Hepatocyte (in vitro differentiated cells): ENCODE measurements at regions not wholly inside any gene's neighbourhood (a gene's known extent, or its start where the extent isn't known, plus 50 kb on each side); places are given as distances from the start of the nearest gene placed in this dataset.

ENCODE experiments used
- DNase-seq: peaks from one replicate; pipeline ENCODE4 v3.0.0-alpha.2; 2016; ENCODE audit warnings: low spot score
- H2AFZ ChIP-seq: fragments of 200-600 bp; sonication (generic); 2 replicates; pipeline ENCODE4 v1.6.0; 2016; ENCODE audit warnings: antibody characterized with exemption, mild to moderate bottlenecking
- H3K27ac ChIP-seq: fragments of 200-600 bp; sonication (generic); 2 replicates; pipeline ENCODE4 v1.5.1; 2016; ENCODE audit warnings: mild to moderate bottlenecking
- H3K27me3 ChIP-seq: fragments of 200-600 bp; sonication (generic); 2 replicates; pipeline ENCODE4 v1.6.1; 2016
- H3K36me3 ChIP-seq: fragments of 200-600 bp; sonication (generic); replicated peaks from 2 replicates; pipeline ENCODE4 v1.5.1; 2016; ENCODE audit warnings: low read depth; ENCODE audit not compliant: insufficient read depth
- H3K4me1 ChIP-seq: fragments of 200-600 bp; sonication (generic); 2 replicates; pipeline ENCODE4 v1.5.1; 2016; ENCODE audit warnings: mild to moderate bottlenecking, moderate library complexity; ENCODE audit not compliant: insufficient read depth
- H3K4me2 ChIP-seq: fragments of 200-600 bp; sonication (generic); 2 replicates; pipeline ENCODE4 v1.6.0; 2016
- H3K4me3 ChIP-seq: fragments of 200-600 bp; sonication (generic); 2 replicates; pipeline ENCODE4 v1.5.1; 2016; ENCODE audit warnings: mild to moderate bottlenecking
- H3K79me2 ChIP-seq: fragments of 200-600 bp; sonication (generic); 2 replicates; pipeline ENCODE4 v1.6.0; 2017; ENCODE audit warnings: mild to moderate bottlenecking
- H3K9me2 ChIP-seq: fragments of 200-600 bp; sonication (generic); replicated peaks from 2 replicates; pipeline ENCODE4 v1.6.0; 2017; ENCODE audit warnings: mild to moderate bottlenecking; ENCODE audit not compliant: insufficient read depth
- H3K9me3 ChIP-seq: fragments of 200-600 bp; sonication (generic); 2 replicates; pipeline ENCODE4 v1.5.1; 2016; ENCODE audit warnings: low read depth, mild to moderate bottlenecking
- H4K20me1 ChIP-seq: fragments of 200-600 bp; sonication (generic); 2 replicates; pipeline ENCODE4 v1.6.0; 2016; ENCODE audit warnings: mild to moderate bottlenecking; ENCODE audit not compliant: insufficient read depth, poor library complexity, severe bottlenecking
- CTCF ChIP-seq: fragments of 200-600 bp; sonication (generic); IDR thresholded peaks from 2 replicates; pipeline ENCODE4 v1.5.1; 2016; ENCODE audit warnings: antibody characterized with exemption, mild to moderate bottlenecking; ENCODE audit not compliant: poor library complexity
- EZH2 ChIP-seq: fragments of 200-600 bp; sonication (generic); IDR thresholded peaks from 2 replicates; pipeline ENCODE4 v1.6.1; 2016; ENCODE audit warnings: antibody characterized with exemption, mild to moderate bottlenecking, borderline replicate concordance
- EZH2phosphoT487 ChIP-seq: fragments of 200-600 bp; sonication (generic); IDR thresholded peaks from one replicate; pipeline ENCODE4 v1.6.1; 2018; ENCODE audit warnings: antibody characterized with exemption, mild to moderate bottlenecking, low read depth, moderate library complexity; ENCODE audit not compliant: unreplicated experiment, severe bottlenecking
- WGBS: methylation state at CpG from one replicate; pipeline ENCODE4 v1.1.6; 2016; ENCODE audit warnings: low lambda C conversion rate; ENCODE audit errors: missing lambda C conversion rate; 5-methylcytosine and 5-hydroxymethylcytosine counted together

DNA sequence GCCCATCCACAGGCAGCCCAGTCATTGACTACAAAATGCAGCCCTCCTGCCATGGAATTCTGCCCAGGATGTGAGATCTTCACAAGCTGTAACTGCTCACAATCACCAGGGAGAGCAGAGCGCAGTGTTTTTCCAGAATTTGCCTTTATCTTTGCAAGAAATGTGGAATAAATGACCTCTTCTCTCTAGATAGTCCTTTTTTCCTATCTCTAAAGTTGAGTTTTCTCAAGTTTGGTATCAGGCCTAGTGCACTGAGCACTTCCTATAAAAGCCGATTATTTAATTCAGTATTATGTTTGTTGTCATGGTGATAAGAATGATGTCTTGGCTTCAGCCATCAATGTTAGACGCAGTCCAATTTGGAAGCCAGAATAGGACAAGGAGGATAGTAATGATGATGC is 246.9 kb upstream of the IRF2BP2 start:
- 83% methylated on average over 3 of the region's 3 CpGs for WGBS

GRCh38 chr1:234855851-234856250 is 245.9 kb upstream of the IRF2BP2 start:
- Histone ChIP-seq H3K79me2 (no peaks in the 10 kb centered on the region), H3K9me2 (no peaks in the 10 kb centered on the region), H2AFZ (no peak overlapping the region), H3K27ac (no peak overlapping the region), H3K4me2 (no peak overlapping the region), H3K27me3 (no peaks in the 10 kb centered on the region), H3K36me3 (no peaks in the 10 kb centered on the region), H3K9me3 (no peaks in the 10 kb centered on the region), H4K20me1 (no peaks in the 10 kb centered on the region), H3K4me3 (no peak overlapping the region), H3K4me1 (peaks cover 6% of the 10 kb centered on the region)
- TF ChIP-seq EZH2phosphoT487 (no peak), CTCF (no peak), EZH2 (no peak)
- WGBS: 95% methylated on average over 3 of the region's 3 CpGs
- DNase-seq: no peak

More for the DNA sequence above, 246.9 kb upstream of the IRF2BP2 start:
- Histone ChIP-seq H4K20me1 (no peaks in the 10 kb centered on the region), H3K27ac (no peak overlapping the region), H3K9me2 (no peaks in the 10 kb centered on the region), H3K4me3 (no peak overlapping the region), H3K79me2 (no peaks in the 10 kb centered on the region), H3K4me1 (peaks cover 14% of the 10 kb centered on the region), H3K4me2 (no peak overlapping the region), H3K36me3 (no peaks in the 10 kb centered on the region), H2AFZ (no peak overlapping the region), H3K27me3 (no peaks in the 10 kb centered on the region), H3K9me3 (no peaks in the 10 kb centered on the region)
- no peak for DNase-seq
- no peak for TF ChIP-seq EZH2

DNA sequence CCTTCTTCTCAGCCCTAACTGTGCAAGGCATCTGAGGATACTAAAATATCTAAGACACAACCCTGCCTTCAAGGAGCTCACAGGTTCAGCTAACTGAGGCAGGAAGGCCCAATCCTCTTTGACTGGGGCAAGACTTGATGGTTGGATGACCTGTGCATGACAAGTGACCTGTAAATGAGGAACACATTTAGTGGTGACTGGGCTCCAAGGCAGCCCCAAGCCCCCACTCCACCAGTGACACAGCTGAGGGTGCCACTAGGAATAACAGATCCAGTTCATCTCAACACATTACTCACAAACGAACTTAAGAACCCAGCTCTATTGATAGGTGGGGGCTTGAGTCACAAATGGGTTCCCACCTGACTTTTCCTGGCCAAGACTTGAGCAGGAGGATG is 244.7 kb upstream of the IRF2BP2 start:
- H4K20me1 ChIP-seq: no peaks in the 10 kb centered on the region
- no peaks in the 10 kb centered on the region for H3K79me2 ChIP-seq
- no peak overlapping the region for H3K4me3 ChIP-seq
- TF ChIP-seq EZH2phosphoT487: no peak
- TF ChIP-seq CTCF: no peak
- no peak for TF ChIP-seq EZH2
- no peaks in the 10 kb centered on the region for H3K9me3 ChIP-seq
- H3K4me2 ChIP-seq: no peak overlapping the region
- no peaks in the 10 kb centered on the region for H3K27me3 ChIP-seq
- WGBS: 80% methylated on average over 1 of the region's 1 CpG
- H3K4me1 ChIP-seq: peaks cover 6% of the 10 kb centered on the region
- H2AFZ ChIP-seq: no peak overlapping the region
- DNase-seq: no peak
- H3K27ac ChIP-seq: no peak overlapping the region
- H3K9me2 ChIP-seq: no peaks in the 10 kb centered on the region
- no peaks in the 10 kb centered on the region for H3K36me3 ChIP-seq

DNA sequence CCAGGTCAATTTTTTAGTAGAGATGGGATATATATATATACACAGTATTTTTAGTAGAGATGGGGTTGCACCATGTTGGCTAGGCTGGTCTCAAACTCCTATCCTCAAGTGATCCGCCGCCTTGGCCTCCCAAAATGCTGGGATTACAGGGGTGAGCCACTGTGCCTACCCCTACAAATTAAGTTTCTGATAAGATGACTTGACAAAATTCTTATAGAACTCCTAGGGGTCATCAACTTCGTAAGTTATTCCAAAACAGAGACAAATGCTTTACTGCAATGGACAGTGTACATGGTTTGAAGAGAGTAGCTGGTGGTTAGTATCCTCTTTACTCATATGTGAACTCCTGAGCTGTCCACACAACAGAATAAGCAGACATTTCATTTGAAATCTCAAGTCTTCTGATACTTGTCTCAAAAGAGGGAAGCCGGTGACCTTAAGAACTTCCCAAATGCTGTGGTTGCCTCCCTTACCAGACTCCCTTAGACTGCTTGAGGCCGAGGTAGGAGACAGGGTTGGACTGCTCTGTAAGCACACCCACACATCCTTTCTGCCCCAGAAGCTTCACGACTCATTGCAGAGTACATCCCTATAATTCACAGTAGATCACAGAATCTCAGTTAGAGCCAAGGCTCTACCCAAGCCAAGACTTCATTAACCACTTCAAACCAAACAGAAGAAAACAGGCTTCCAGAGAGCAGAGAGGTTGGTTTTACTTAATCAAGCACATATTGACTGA is 244.1 kb upstream of the IRF2BP2 start:
- Histone ChIP-seq H3K4me2 (no peak overlapping the region), H2AFZ (no peak overlapping the region), H3K79me2 (no peaks in the 10 kb centered on the region), H4K20me1 (no peaks in the 10 kb centered on the region), H3K27me3 (no peaks in the 10 kb centered on the region), H3K4me1 (peaks cover 6% of the 10 kb centered on the region), H3K9me3 (no peaks in the 10 kb centered on the region), H3K4me3 (no peak overlapping the region), H3K27ac (no peak overlapping the region), H3K36me3 (no peaks in the 10 kb centered on the region), H3K9me2 (no peaks in the 10 kb centered on the region)
- 96% methylated on average over 6 of the region's 6 CpGs for WGBS
- no peak for DNase-seq
- TF ChIP-seq EZH2phosphoT487 (no peak), EZH2 (no peak)
